DND-41 (cell line): ENCODE measurements at regions not wholly inside any gene's neighbourhood (a gene's known extent, or its start where the extent isn't known, plus 50 kb on each side); places are given as distances from the start of the nearest gene placed in this dataset.
"Not testable (repeated sequence)": the region's sequence is repeated elsewhere in the genome, so short reads cannot be mapped to it uniquely, and the experiment has no call there.

Experiments
- CTCF ChIP-seq: IDR thresholded peaks from 2 replicates; pipeline ENCODE4 v1.5.1; 2012; ENCODE audit warnings: borderline replicate concordance, low read length, moderate library complexity, mild to moderate bottlenecking; ENCODE audit not compliant: poor library complexity, severe bottlenecking; ENCODE audit errors: extremely low read depth
- EZH2 ChIP-seq: IDR thresholded peaks from 3 replicates; pipeline ENCODE4 v1.6.1; 2012; ENCODE audit warnings: borderline replicate concordance, low read depth, mild to moderate bottlenecking, moderate library complexity, low read length, inconsistent platforms; ENCODE audit not compliant: severe bottlenecking

DNA sequence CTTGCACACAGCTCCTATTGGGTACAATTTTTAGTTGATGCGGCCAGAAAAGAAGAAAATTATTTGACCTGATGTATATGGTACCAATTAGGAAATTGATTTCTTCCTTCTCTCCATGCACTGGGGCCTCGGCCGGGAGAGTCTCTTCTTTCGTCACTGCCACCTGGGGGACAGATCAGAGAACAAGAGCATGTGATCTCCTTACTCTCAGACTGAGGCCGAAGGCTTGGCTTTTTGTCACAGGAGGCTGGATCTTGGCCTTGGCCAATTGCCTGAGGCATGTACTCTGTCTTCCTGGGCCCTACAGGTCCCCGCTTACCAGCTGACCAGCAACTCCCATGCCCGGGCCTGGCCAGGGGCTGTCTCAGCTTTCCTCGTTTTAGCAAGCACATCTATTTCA lies 330.3 kb downstream of the KLF13 start:
- not testable (repeated sequence) for TF ChIP-seq CTCF, EZH2
